ENCODE measurements at regions not wholly inside any gene's neighbourhood (a gene's known extent, or its start where the extent isn't known, plus 50 kb on each side); places are given as distances from the start of the nearest gene placed in this dataset.
"Not testable (repeated sequence)": the region's sequence is repeated elsewhere in the genome, so short reads cannot be mapped to it uniquely, and the experiment has no call there.

DNA sequence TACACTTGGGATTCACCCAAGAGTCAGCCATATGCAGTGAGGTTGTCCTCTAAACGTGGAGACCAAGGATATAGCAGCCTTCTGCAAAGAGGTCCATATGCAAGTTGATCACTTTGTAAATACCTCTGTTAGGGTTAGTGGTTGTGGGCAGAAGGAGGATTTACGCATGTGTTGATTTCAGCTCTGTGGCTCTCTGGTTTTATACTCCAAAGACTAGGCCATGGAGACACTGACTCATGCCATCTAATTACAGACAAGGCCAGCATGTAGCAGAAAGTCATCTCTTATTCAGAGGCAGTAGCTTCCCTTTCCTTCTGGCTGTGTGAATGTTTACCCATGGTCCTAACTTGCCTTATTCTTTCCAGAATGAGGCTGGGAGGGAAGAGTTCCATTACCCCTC, 140.9 kb upstream of the GOLGA6L4 start:
- H4K20me1 ChIP-seq (ENCODE audit: insufficient read depth); H3K27ac ChIP-seq (ENCODE audit: low read length); H3K79me2 ChIP-seq (replicated peaks; ENCODE audit: insufficient read depth, low read length); H3K9me3 ChIP-seq (ENCODE audit: low read length); H3K9ac ChIP-seq (ENCODE audit: low read length); H2AFZ ChIP-seq (ENCODE audit: low read depth, low read length); H3K27me3 ChIP-seq (ENCODE audit: insufficient read depth, low read depth, low read length); H3K4me3 ChIP-seq (ENCODE audit: low read length); H3K9me2 ChIP-seq (ENCODE audit: insufficient read depth, low read length); H3K36me3 ChIP-seq (ENCODE audit: insufficient read depth, low read length); H3K4me2 ChIP-seq (ENCODE audit: low read length); H3F3A ChIP-seq (ENCODE audit: insufficient read depth, low read length, poor library complexity, severe bottlenecking): not testable (repeated sequence)

DNA sequence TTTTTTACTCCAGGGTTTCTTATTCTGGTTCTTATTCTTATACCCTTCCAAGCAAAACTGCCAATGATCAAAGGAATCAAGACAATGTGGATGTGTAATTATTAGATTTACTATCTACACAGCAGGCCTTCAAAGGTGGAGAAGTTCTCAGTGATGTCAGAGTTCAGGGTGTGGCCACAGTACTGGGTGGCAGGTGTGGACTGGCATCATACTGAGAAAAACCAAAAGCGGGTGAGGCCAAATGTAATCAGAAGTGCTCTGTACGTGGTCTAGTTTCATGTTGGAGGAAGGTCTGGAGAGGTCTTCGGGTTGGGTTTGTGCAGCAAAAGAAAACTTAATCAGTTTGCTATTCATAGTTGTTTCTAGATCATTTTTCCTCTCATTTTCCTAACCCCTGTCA, 138.5 kb upstream of the GOLGA6L4 start:
- H3K4me2 ChIP-seq (ENCODE audit: low read length); H3F3A ChIP-seq (ENCODE audit: insufficient read depth, low read length, poor library complexity, severe bottlenecking); H3K79me2 ChIP-seq (replicated peaks; ENCODE audit: insufficient read depth, low read length); H3K27me3 ChIP-seq (ENCODE audit: insufficient read depth, low read depth, low read length); H3K4me3 ChIP-seq (ENCODE audit: low read length); H2AFZ ChIP-seq (ENCODE audit: low read depth, low read length); H4K20me1 ChIP-seq (ENCODE audit: insufficient read depth); H3K9me2 ChIP-seq (ENCODE audit: insufficient read depth, low read length); H3K27ac ChIP-seq (ENCODE audit: low read length); H3K36me3 ChIP-seq (ENCODE audit: insufficient read depth, low read length); H3K9ac ChIP-seq (ENCODE audit: low read length); H3K9me3 ChIP-seq (ENCODE audit: low read length): not testable (repeated sequence)

DNA sequence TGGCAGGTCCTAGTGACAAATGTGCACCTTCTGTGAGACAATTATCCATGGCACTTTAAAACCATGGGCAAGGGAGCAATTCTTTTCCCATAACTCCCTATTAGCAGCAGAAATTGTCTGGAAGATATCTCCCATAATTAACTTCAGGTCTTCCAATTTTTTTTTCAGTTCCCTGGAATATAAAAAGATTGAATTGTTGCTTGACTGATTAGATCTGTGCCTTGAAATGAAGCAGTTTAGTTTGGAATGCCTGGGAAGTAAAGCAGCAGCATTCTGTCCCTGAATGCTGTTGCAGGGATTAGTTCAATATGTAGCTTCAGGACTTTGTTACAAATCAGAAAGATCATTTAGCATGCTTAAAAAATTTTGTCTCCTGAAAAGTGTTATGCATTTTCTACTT, 137.0 kb upstream of the GOLGA6L4 start:
- Histone ChIP-seq H3K27ac (ENCODE audit: low read length) (no peak overlapping the region), H4K20me1 (ENCODE audit: insufficient read depth) (no peaks in the 10 kb centered on the region), H3K4me3 (ENCODE audit: low read length) (no peak overlapping the region), H2AFZ (ENCODE audit: low read depth, low read length) (no peak overlapping the region), H3K79me2 (replicated peaks; ENCODE audit: insufficient read depth, low read length) (no peaks in the 10 kb centered on the region), H3K4me2 (ENCODE audit: low read length) (no peak overlapping the region), H3K27me3 (ENCODE audit: insufficient read depth, low read depth, low read length) (no peaks in the 10 kb centered on the region), H3K9ac (ENCODE audit: low read length) (no peak overlapping the region), H3K9me2 (ENCODE audit: insufficient read depth, low read length) (no peaks in the 10 kb centered on the region), H3K9me3 (ENCODE audit: low read length) (no peaks in the 10 kb centered on the region), H3K36me3 (ENCODE audit: insufficient read depth, low read length) (no peaks in the 10 kb centered on the region), H3F3A (ENCODE audit: insufficient read depth, low read length, poor library complexity, severe bottlenecking) (no peaks in the 10 kb centered on the region)
- TF ChIP-seq SMC3 (conservative IDR thresholded peaks at IDR 0.05; ENCODE audit: poor library complexity) (no peak), EP300 (conservative IDR thresholded peaks at IDR 0.05; ENCODE audit: poor library complexity, severe bottlenecking) (no peak), EZH2 (IDR thresholded peaks at IDR 0.05; ENCODE audit: borderline replicate concordance, insufficient read depth, low read length, poor library complexity, severe bottlenecking) (no peak), POLR2AphosphoS5 (IDR thresholded peaks at IDR 0.05) (no peak), RAD21 (conservative IDR thresholded peaks at IDR 0.05) (no peak)
- TF ChIP-seq, protein P1, sequence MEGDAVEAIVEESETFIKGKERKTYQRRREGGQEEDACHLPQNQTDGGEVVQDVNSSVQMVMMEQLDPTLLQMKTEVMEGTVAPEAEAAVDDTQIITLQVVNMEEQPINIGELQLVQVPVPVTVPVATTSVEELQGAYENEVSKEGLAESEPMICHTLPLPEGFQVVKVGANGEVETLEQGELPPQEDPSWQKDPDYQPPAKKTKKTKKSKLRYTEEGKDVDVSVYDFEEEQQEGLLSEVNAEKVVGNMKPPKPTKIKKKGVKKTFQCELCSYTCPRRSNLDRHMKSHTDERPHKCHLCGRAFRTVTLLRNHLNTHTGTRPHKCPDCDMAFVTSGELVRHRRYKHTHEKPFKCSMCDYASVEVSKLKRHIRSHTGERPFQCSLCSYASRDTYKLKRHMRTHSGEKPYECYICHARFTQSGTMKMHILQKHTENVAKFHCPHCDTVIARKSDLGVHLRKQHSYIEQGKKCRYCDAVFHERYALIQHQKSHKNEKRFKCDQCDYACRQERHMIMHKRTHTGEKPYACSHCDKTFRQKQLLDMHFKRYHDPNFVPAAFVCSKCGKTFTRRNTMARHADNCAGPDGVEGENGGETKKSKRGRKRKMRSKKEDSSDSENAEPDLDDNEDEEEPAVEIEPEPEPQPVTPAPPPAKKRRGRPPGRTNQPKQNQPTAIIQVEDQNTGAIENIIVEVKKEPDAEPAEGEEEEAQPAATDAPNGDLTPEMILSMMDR (IDR thresholded peaks at IDR 0.05; ENCODE audit: poor library complexity, severe bottlenecking), result no peak
- TF ChIP-seq, protein P2, sequence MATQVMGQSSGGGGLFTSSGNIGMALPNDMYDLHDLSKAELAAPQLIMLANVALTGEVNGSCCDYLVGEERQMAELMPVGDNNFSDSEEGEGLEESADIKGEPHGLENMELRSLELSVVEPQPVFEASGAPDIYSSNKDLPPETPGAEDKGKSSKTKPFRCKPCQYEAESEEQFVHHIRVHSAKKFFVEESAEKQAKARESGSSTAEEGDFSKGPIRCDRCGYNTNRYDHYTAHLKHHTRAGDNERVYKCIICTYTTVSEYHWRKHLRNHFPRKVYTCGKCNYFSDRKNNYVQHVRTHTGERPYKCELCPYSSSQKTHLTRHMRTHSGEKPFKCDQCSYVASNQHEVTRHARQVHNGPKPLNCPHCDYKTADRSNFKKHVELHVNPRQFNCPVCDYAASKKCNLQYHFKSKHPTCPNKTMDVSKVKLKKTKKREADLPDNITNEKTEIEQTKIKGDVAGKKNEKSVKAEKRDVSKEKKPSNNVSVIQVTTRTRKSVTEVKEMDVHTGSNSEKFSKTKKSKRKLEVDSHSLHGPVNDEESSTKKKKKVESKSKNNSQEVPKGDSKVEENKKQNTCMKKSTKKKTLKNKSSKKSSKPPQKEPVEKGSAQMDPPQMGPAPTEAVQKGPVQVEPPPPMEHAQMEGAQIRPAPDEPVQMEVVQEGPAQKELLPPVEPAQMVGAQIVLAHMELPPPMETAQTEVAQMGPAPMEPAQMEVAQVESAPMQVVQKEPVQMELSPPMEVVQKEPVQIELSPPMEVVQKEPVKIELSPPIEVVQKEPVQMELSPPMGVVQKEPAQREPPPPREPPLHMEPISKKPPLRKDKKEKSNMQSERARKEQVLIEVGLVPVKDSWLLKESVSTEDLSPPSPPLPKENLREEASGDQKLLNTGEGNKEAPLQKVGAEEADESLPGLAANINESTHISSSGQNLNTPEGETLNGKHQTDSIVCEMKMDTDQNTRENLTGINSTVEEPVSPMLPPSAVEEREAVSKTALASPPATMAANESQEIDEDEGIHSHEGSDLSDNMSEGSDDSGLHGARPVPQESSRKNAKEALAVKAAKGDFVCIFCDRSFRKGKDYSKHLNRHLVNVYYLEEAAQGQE (IDR thresholded peaks at IDR 0.05; ENCODE audit: borderline replicate concordance), result no peak

Data from neural cell (in vitro differentiated cells).